SU-DHL-6 (cell line): ENCODE measurements at regions not wholly inside any gene's neighbourhood (a gene's known extent, or its start where the extent isn't known, plus 50 kb on each side); places are given as distances from the start of the nearest gene placed in this dataset.

ENCODE experiments used
- H2AFZ ChIP-seq: fragments of 200-600 bp; sonication (generic); 2 replicates; pipeline ENCODE4 v1.6.1; 2014; ENCODE audit warnings: low read depth, mild to moderate bottlenecking, moderate library complexity, mixed read lengths, antibody characterized with exemption, low read length; ENCODE audit not compliant: severe bottlenecking
- H3F3A ChIP-seq: fragments of 200-600 bp; shearing (Covaris generic); 2 replicates; pipeline ENCODE4 v1.6.0; 2016; ENCODE audit warnings: antibody characterized with exemption, mild to moderate bottlenecking; ENCODE audit not compliant: insufficient read depth
- H3K27ac ChIP-seq: fragments of 200-600 bp; sonication (generic); 2 replicates; pipeline ENCODE4 v1.5.1; 2016; ENCODE audit warnings: low read depth, mild to moderate bottlenecking, low read length, moderate library complexity, mixed read lengths
- H3K27me3 ChIP-seq: fragments of 200-600 bp; sonication (generic), shearing (Covaris generic); 2 replicates; pipeline ENCODE4 v1.6.0; 2014; ENCODE audit warnings: mild to moderate bottlenecking, low read length
- H3K36me3 ChIP-seq: fragments of 200-600 bp; sonication (generic); 2 replicates; pipeline ENCODE4 v1.6.1; 2014; ENCODE audit warnings: mild to moderate bottlenecking, low read length, mixed read lengths
- H3K4me2 ChIP-seq: fragments of 300-600, 200-600 bp; shearing (Covaris generic), sonication (generic); 2 replicates; pipeline ENCODE4 v1.6.0; 2014; ENCODE audit warnings: low read length, low read depth, mild to moderate bottlenecking; ENCODE audit not compliant: poor library complexity, severe bottlenecking
- H3K4me3 ChIP-seq: fragments of 200-600 bp; sonication (generic); 2 replicates; pipeline ENCODE4 v1.5.1; 2014; ENCODE audit warnings: antibody characterized with exemption, low read length, mild to moderate bottlenecking, mixed read lengths; ENCODE audit not compliant: insufficient read depth, poor library complexity, severe bottlenecking
- H3K79me2 ChIP-seq: fragments of 200-600 bp; sonication (generic); 2 replicates; pipeline ENCODE4 v1.6.1; 2014; ENCODE audit warnings: mild to moderate bottlenecking, low read length, moderate library complexity; ENCODE audit not compliant: insufficient read depth
- H3K9ac ChIP-seq: fragments of 200-600 bp; sonication (generic); 2 replicates; pipeline ENCODE4 v1.7.0; 2014; ENCODE audit warnings: mild to moderate bottlenecking, low read length
- H3K9me2 ChIP-seq: fragments of 200-600 bp; sonication (generic); replicated peaks from 2 replicates; pipeline ENCODE4 v1.6.1; 2014; ENCODE audit warnings: low read length; ENCODE audit not compliant: insufficient read depth
- H3K9me3 ChIP-seq: fragments of 200-600 bp; sonication (generic); 2 replicates; pipeline ENCODE4 v1.6.1; 2014; ENCODE audit warnings: low read length, mixed read lengths; ENCODE audit not compliant: insufficient read depth
- H4K20me1 ChIP-seq: fragments of 200-600 bp; sonication (generic); 2 replicates; pipeline ENCODE4 v1.6.1; 2014; ENCODE audit warnings: low read depth, mild to moderate bottlenecking, antibody characterized with exemption, low read length, moderate library complexity, mixed read lengths
- EZH2phosphoT487 ChIP-seq: fragments of 200-600 bp; sonication (generic), shearing (Covaris generic); conservative IDR thresholded peaks from 2 replicates; pipeline ENCODE4 v1.6.1; 2018; ENCODE audit warnings: mild to moderate bottlenecking, antibody characterized with exemption, low read length, moderate library complexity, mixed read lengths
- TF ChIP-seq, protein P1 (sequence below): fragments of 200-600 bp; sonication (generic); IDR thresholded peaks from one replicate; pipeline ENCODE4 v1.5.1; 2017; ENCODE audit warnings: antibody characterized with exemption, mild to moderate bottlenecking, low read length, moderate library complexity; ENCODE audit not compliant: insufficient read depth, poor library complexity, severe bottlenecking

- H2AFZ ChIP-seq, result no peak overlapping the region
- H3K9me2 ChIP-seq, result no peaks in the 10 kb centered on the region
- TF ChIP-seq EZH2phosphoT487, result no peak
- TF ChIP-seq, protein P1, sequence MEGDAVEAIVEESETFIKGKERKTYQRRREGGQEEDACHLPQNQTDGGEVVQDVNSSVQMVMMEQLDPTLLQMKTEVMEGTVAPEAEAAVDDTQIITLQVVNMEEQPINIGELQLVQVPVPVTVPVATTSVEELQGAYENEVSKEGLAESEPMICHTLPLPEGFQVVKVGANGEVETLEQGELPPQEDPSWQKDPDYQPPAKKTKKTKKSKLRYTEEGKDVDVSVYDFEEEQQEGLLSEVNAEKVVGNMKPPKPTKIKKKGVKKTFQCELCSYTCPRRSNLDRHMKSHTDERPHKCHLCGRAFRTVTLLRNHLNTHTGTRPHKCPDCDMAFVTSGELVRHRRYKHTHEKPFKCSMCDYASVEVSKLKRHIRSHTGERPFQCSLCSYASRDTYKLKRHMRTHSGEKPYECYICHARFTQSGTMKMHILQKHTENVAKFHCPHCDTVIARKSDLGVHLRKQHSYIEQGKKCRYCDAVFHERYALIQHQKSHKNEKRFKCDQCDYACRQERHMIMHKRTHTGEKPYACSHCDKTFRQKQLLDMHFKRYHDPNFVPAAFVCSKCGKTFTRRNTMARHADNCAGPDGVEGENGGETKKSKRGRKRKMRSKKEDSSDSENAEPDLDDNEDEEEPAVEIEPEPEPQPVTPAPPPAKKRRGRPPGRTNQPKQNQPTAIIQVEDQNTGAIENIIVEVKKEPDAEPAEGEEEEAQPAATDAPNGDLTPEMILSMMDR, result no peak
- H4K20me1 ChIP-seq, result no peaks in the 10 kb centered on the region
- no peaks in the 10 kb centered on the region for H3F3A ChIP-seq
- no peak overlapping the region for H3K4me3 ChIP-seq
- no peaks in the 10 kb centered on the region for H3K27me3 ChIP-seq
- no peak overlapping the region for H3K27ac ChIP-seq
- H3K9me3 ChIP-seq, result no peaks in the 10 kb centered on the region
- H3K79me2 ChIP-seq, result no peaks in the 10 kb centered on the region
- H3K9ac ChIP-seq, result no peak overlapping the region
- H3K36me3 ChIP-seq, result no peaks in the 10 kb centered on the region
- no peak overlapping the region for H3K4me2 ChIP-seq
Measured at GRCh38 chr6:153411070-153411648, 280.1 kb upstream of the RGS17 start.

- Histone ChIP-seq H3K27ac (no peak overlapping the region), H3K9me3 (no peaks in the 10 kb centered on the region), H3F3A (no peaks in the 10 kb centered on the region), H3K9me2 (no peaks in the 10 kb centered on the region), H3K4me3 (no peak overlapping the region), H3K9ac (no peak overlapping the region), H3K4me2 (no peak overlapping the region), H4K20me1 (no peaks in the 10 kb centered on the region), H3K27me3 (no peaks in the 10 kb centered on the region), H3K36me3 (no peaks in the 10 kb centered on the region), H2AFZ (no peak overlapping the region), H3K79me2 (no peaks in the 10 kb centered on the region)
- no peak for TF ChIP-seq EZH2phosphoT487
- TF ChIP-seq, protein P1, result no peak
Measured at GRCh38 chr6:153405931-153406330, 274.8 kb upstream of the RGS17 start.

GRCh38 chr6:153401751-153402150, 270.7 kb upstream of the RGS17 start:
- Histone ChIP-seq H3K9me2 (no peaks in the 10 kb centered on the region), H3K4me2 (no peak overlapping the region), H3K27ac (no peak overlapping the region), H3K9ac (no peak overlapping the region), H3F3A (no peaks in the 10 kb centered on the region), H3K4me3 (no peak overlapping the region), H3K9me3 (no peaks in the 10 kb centered on the region), H3K27me3 (no peaks in the 10 kb centered on the region), H3K36me3 (no peaks in the 10 kb centered on the region), H2AFZ (no peak overlapping the region), H4K20me1 (no peaks in the 10 kb centered on the region), H3K79me2 (no peaks in the 10 kb centered on the region)
- TF ChIP-seq EZH2phosphoT487, result no peak

GRCh38 chr6:153392156-153392555, 261.1 kb upstream of the RGS17 start:
- no peaks in the 10 kb centered on the region for H3K9me2 ChIP-seq
- no peak overlapping the region for H2AFZ ChIP-seq
- no peaks in the 10 kb centered on the region for H3F3A ChIP-seq
- 0 out of 2 replicates have a peak, but pooled peaks cover 2% of the 10 kb centered on the region for H4K20me1 ChIP-seq
- no peak overlapping the region for H3K4me3 ChIP-seq
- H3K79me2 ChIP-seq, result no peaks in the 10 kb centered on the region
- H3K9me3 ChIP-seq, result no peaks in the 10 kb centered on the region
- TF ChIP-seq EZH2phosphoT487, result no peak
- TF ChIP-seq, protein P1, result no peak
- no peak overlapping the region for H3K9ac ChIP-seq
- H3K27me3 ChIP-seq, result no peaks in the 10 kb centered on the region
- H3K36me3 ChIP-seq, result no peaks in the 10 kb centered on the region
- no peak overlapping the region for H3K27ac ChIP-seq
- no peak overlapping the region for H3K4me2 ChIP-seq
